ENCODE measurements at regions not wholly inside any gene's neighbourhood (a gene's known extent, or its start where the extent isn't known, plus 50 kb on each side); places are given as distances from the start of the nearest gene placed in this dataset.

GRCh38 chr11:90701716-90702115, 478.9 kb upstream of the CHORDC1 start:
- H3K36me3 ChIP-seq (ENCODE audit: control insufficient read depth, insufficient read depth, low read length): no peaks in the 10 kb centered on the region
- H3K9me3 ChIP-seq: no peaks in the 10 kb centered on the region
- CTCF ChIA-PET: no interaction called here
- H3K9me3 Mint-ChIP-seq (ENCODE audit: unreplicated experiment): no peaks in the 10 kb centered on the region
- POLR2A ChIA-PET: no interaction called here
- no TSS peak for BruUV-seq (replicated peaks)
- TF ChIP-seq, protein P1, sequence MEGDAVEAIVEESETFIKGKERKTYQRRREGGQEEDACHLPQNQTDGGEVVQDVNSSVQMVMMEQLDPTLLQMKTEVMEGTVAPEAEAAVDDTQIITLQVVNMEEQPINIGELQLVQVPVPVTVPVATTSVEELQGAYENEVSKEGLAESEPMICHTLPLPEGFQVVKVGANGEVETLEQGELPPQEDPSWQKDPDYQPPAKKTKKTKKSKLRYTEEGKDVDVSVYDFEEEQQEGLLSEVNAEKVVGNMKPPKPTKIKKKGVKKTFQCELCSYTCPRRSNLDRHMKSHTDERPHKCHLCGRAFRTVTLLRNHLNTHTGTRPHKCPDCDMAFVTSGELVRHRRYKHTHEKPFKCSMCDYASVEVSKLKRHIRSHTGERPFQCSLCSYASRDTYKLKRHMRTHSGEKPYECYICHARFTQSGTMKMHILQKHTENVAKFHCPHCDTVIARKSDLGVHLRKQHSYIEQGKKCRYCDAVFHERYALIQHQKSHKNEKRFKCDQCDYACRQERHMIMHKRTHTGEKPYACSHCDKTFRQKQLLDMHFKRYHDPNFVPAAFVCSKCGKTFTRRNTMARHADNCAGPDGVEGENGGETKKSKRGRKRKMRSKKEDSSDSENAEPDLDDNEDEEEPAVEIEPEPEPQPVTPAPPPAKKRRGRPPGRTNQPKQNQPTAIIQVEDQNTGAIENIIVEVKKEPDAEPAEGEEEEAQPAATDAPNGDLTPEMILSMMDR (IDR thresholded peaks at IDR 0.05; ENCODE audit: insufficient read depth in 1 of 2, low read depth in 1 of 2, low read length in 1 of 2, severe bottlenecking in 1 of 2, unreplicated experiment in 1 of 2): no peak
- H3K4me1 ChIP-seq: no peaks in the 10 kb centered on the region
- H3K4me3 ChIP-seq (ENCODE audit: low read depth, low read length): no peak overlapping the region
- no peaks in the 10 kb centered on the region for H3K27me3 ChIP-seq (replicated peaks; ENCODE audit: control insufficient read depth, insufficient read depth, low read length)
- H3K4me3 Mint-ChIP-seq (ENCODE audit: unreplicated experiment): no peak overlapping the region
- H3K36me3 Mint-ChIP-seq (ENCODE audit: insufficient read depth, unreplicated experiment): no peaks in the 10 kb centered on the region
- intact Hi-C loops (cut with micrococcal nuclease; ENCODE audit: unreplicated experiment): no loop called here
- H3K27ac Mint-ChIP-seq (ENCODE audit: unreplicated experiment): no peak overlapping the region
- peaks cover 4% of the 10 kb centered on the region for H3K27me3 Mint-ChIP-seq (ENCODE audit: insufficient read depth, unreplicated experiment)
- no peak for DNase-seq
- no peaks in the 10 kb centered on the region for H3K4me1 Mint-ChIP-seq (ENCODE audit: low read depth, unreplicated experiment)

GRCh38 chr11:90700789-90701439, 478.1 kb upstream of the CHORDC1 start:
- DNase-seq: no peak
- no peaks in the 10 kb centered on the region for H3K9me3 Mint-ChIP-seq (ENCODE audit: unreplicated experiment)

GRCh38 chr11:90699791-90700400, 477.0 kb upstream of the CHORDC1 start:
- intact Hi-C loops (cut with micrococcal nuclease; ENCODE audit: unreplicated experiment): no loop called here
- Histone ChIP-seq H3K4me1 (no peaks in the 10 kb centered on the region), H3K27me3 (replicated peaks; ENCODE audit: control insufficient read depth, insufficient read depth, low read length) (no peaks in the 10 kb centered on the region), H3K9me3 (no peaks in the 10 kb centered on the region), H3K4me3 (ENCODE audit: low read depth, low read length) (no peak overlapping the region), H3K36me3 (ENCODE audit: control insufficient read depth, insufficient read depth, low read length) (no peaks in the 10 kb centered on the region)
- no peak overlapping the region for H3K4me3 Mint-ChIP-seq (ENCODE audit: unreplicated experiment)
- H3K9me3 Mint-ChIP-seq (ENCODE audit: unreplicated experiment): no peaks in the 10 kb centered on the region
- H3K36me3 Mint-ChIP-seq (ENCODE audit: insufficient read depth, unreplicated experiment): no peaks in the 10 kb centered on the region
- no peak for DNase-seq
- no TSS peak for BruUV-seq (replicated peaks)
- H3K4me1 Mint-ChIP-seq (ENCODE audit: low read depth, unreplicated experiment): no peaks in the 10 kb centered on the region
- no peak overlapping the region for H3K27ac Mint-ChIP-seq (ENCODE audit: unreplicated experiment)
- ChIA-PET CTCF (no interaction called here), POLR2A (no interaction called here)
- peaks cover 4% of the 10 kb centered on the region for H3K27me3 Mint-ChIP-seq (ENCODE audit: insufficient read depth, unreplicated experiment)
- TF ChIP-seq, protein P1 (IDR thresholded peaks at IDR 0.05; ENCODE audit: insufficient read depth in 1 of 2, low read depth in 1 of 2, low read length in 1 of 2, severe bottlenecking in 1 of 2, unreplicated experiment in 1 of 2): no peak

More at GRCh38 chr11:90700789-90701439, 478.1 kb upstream of the CHORDC1 start:
- no peak overlapping the region for H3K4me3 Mint-ChIP-seq (ENCODE audit: unreplicated experiment)
- Histone ChIP-seq H3K4me1 (no peaks in the 10 kb centered on the region), H3K4me3 (ENCODE audit: low read depth, low read length) (no peak overlapping the region), H3K27me3 (replicated peaks; ENCODE audit: control insufficient read depth, insufficient read depth, low read length) (no peaks in the 10 kb centered on the region), H3K36me3 (ENCODE audit: control insufficient read depth, insufficient read depth, low read length) (no peaks in the 10 kb centered on the region), H3K9me3 (no peaks in the 10 kb centered on the region)
- ChIA-PET CTCF (no interaction called here), POLR2A (no interaction called here)
- BruUV-seq (replicated peaks): no TSS peak
- peaks cover 4% of the 10 kb centered on the region for H3K27me3 Mint-ChIP-seq (ENCODE audit: insufficient read depth, unreplicated experiment)
- H3K27ac Mint-ChIP-seq (ENCODE audit: unreplicated experiment): no peak overlapping the region
- H3K36me3 Mint-ChIP-seq (ENCODE audit: insufficient read depth, unreplicated experiment): no peaks in the 10 kb centered on the region
- H3K4me1 Mint-ChIP-seq (ENCODE audit: low read depth, unreplicated experiment): no peaks in the 10 kb centered on the region
- TF ChIP-seq, protein P1 (IDR thresholded peaks at IDR 0.05; ENCODE audit: insufficient read depth in 1 of 2, low read depth in 1 of 2, low read length in 1 of 2, severe bottlenecking in 1 of 2, unreplicated experiment in 1 of 2): no peak
- intact Hi-C loops (cut with micrococcal nuclease; ENCODE audit: unreplicated experiment): no loop called here

All from Caco-2 (cell line).